T-helper 1 cell treated with Interleukin-12 subunit alpha and Interleukin-12 subunit beta and Interleukin-4 antibody, amounts not matched to agents 30 ng/mL and 1 ng/mL, for 36 hours (primary cell): ENCODE measurements at regions not wholly inside any gene's neighbourhood (a gene's known extent, or its start where the extent isn't known, plus 50 kb on each side); places are given as distances from the start of the nearest gene placed in this dataset.
"Not testable (repeated sequence)": the region's sequence is repeated elsewhere in the genome, so short reads cannot be mapped to it uniquely, and the experiment has no call there.

Experiments used
- intact Hi-C: fragments of 100-400 bp; cut with micrococcal nuclease; formaldehyde crosslinking; loops from one replicate; pipeline ENCODE4 v1.15.1; 2024

DNA sequence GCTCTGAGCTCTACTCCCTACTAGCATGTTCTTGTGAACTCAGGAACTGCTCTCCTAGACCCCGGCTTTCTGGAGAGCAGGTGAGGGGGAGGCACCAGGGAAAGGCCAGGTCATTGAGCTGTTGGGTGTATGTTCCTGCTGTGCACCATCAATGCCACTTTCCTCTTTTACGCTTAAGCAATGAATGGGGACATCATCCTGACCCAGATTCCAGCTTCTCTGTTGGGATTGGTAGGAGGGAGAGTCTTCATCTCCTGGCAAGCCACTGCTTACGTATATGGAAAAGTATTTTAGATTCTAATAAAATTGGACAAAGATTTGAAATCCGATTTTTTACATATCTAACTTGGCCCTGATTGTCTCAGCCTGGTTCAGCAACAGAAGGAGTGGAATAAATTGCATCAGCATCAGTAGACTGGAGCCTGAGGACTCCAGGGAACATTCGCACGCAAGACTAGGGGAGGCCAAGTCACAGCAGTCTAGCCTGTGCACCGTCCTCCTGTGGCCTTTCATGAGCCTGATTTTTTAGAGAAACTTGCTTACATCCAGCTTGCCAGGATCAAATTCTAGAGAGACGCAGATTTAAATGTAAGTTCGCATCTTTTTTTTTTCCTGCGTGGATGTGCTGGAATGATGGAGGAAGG, 439.3 kb downstream of the RPIA start:
- intact Hi-C loops: not testable (repeated sequence)

GRCh38 chr2:89142959-89143358, 451.5 kb downstream of the RPIA start:
- intact Hi-C loops: not testable (repeated sequence)

DNA sequence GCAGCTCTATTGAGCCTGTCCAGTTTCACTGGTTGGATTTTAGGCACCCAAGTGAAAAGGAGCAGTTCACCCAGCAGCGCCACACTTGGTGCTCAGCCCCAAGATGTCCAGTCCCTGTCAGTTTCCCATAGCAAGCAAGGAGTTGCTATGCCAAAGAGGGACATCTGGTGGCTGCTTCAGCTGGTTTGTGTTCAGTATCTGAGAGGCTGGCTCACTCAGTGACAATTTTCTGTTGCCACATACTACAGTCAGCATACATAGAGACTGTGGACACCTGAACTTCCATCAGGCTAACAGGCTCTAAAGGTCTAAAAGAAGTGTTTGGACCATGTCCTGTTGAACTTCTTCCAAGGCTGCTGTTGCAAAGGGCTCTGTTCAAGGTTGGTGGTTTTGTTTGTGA, 453.9 kb downstream of the RPIA start:
- intact Hi-C loops: not testable (repeated sequence)

DNA sequence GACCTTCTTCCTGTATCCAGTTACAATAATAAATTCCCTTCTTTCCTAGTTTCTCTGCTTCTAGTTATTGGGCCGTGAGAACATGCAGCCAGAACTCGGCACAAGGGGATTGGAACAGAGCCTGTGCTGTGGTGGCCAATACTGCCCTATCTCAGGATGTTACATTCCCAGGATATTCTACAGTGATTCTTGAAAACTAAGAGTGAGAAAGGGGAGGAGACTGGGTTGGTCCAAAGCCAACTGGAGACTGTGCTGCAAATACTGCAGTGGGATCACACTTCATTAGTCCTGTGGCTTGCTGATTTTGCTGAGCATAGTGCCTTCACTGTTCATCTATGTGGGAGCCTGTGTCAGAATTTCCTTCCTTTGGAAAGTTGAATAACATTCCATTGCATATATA, 456.8 kb downstream of the RPIA start:
- intact Hi-C loops: not testable (repeated sequence)

DNA sequence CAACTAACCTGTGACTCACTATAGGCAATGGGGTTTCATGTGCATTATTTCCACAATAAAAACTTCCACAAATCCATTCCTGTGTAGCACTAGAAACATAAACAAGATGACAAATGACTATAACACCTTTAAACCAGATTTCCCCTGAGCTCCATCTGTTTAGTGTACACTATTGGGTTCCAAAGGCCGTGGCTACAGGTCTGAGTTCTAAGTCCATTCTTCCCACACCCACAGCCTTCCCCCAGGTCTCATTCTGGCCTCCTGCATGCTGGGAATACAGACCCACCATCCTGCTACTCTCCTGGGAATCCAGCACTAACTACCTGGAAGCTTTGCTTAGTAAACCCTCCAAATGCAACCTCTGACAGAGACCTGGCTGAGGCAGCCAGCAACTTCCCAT, 460.2 kb downstream of the RPIA start:
- intact Hi-C loops: loop anchor here (10.0 kb wide), 1 partner anchor 267 kb away; no protein-coding TSS in a partner anchor

- intact Hi-C loops: loop anchor here (10.0 kb wide), 1 partner anchor 268 kb away; no protein-coding TSS in a partner anchor
Observed at GRCh38 chr2:89152501-89152900, 461.0 kb downstream of the RPIA start.

DNA sequence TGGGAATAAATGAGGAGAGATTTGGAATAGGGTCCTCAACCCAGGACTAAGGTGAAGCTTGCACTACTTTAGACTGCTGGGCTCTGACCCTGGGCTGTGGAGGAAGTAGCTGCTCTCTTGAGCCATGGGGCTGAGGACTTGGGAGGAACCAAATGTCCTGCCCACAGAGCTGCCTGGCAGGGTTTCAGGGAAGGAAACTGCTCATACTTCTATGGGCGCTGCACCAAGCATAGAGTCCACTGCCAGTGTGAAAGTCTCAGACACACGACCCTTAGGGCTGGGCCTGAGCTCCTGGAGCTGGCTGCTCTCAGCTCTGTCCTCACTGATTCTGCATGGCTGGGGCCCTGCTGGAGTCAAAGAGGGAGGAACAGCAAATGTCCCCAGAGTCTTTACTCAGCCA, 461.7 kb downstream of the RPIA start:
- intact Hi-C loops: loop anchor here (10.0 kb wide), 1 partner anchor 268 kb away; no protein-coding TSS in a partner anchor

- intact Hi-C loops: loop anchor here (10.0 kb wide), 1 partner anchor 269 kb away; no protein-coding TSS in a partner anchor
Observed at GRCh38 chr2:89154247-89154682, 462.8 kb downstream of the RPIA start.

DNA sequence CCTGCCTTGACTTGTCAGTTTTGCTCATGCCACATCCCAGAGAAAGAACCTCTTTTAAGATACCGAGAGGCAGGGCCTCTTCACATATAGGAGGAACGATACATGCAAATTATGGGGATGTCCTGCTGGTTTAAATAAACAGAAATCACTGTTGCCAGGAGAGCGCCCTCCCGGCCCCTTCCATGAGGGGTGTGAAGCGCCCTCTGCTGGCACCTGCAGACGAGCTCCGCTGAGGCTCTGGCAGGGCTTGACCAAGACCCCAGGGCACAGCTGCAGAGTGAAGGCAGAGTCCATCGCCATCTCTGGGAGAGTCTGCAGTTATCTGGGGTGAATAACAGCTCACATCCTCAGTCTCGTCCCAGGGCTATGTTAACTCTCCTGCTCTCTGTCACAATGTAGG, 468.8 kb downstream of the RPIA start:
- intact Hi-C loops: not testable (repeated sequence)

DNA sequence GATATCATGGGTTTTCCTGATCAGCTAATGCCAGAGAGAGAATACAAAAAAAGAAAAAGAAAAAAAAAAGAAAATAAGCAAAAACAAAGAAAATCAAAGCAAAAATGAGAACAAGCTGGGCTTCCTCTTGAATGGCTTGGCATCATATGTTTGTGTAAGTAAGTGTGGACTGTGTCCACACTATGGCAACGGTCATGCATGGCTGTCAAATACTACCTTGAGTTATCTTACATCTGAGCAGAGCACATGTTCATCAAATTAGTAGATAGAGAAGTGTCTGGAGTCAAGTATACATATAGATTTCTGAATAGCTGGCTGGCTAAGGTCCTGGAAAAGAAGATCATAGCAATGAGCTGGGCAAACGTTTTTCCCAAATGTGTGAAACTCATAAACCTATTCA, 470.2 kb downstream of the RPIA start:
- intact Hi-C loops: not testable (repeated sequence)

- intact Hi-C loops: not testable (repeated sequence)
Observed at GRCh38 chr2:89170506-89171173, 479.2 kb downstream of the RPIA start.

GRCh38 chr2:89171174-89171519, 479.7 kb downstream of the RPIA start:
- intact Hi-C loops: not testable (repeated sequence)

DNA sequence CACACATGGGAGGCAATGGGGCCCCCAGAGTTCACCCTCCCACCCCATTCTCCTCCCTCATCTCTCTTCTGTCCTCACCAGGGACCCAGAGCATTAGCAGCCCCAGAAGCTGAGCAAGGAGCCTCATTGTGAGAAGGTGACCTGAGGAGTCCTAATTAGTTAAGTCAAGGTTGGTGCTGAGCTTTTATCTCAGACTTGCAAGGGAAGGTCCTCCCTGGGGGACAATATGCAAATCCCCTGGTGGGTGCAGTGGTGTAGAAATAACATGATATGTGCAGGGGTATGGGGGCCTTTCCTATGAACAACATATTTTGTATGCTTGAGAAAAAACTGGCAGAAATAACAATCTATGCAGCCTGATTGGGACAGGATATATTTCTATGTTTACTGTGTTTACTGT, 485.5 kb downstream of the RPIA start:
- intact Hi-C loops: not testable (repeated sequence)

GRCh38 chr2:89182221-89182620, 490.7 kb downstream of the RPIA start:
- intact Hi-C loops: not testable (repeated sequence)

DNA sequence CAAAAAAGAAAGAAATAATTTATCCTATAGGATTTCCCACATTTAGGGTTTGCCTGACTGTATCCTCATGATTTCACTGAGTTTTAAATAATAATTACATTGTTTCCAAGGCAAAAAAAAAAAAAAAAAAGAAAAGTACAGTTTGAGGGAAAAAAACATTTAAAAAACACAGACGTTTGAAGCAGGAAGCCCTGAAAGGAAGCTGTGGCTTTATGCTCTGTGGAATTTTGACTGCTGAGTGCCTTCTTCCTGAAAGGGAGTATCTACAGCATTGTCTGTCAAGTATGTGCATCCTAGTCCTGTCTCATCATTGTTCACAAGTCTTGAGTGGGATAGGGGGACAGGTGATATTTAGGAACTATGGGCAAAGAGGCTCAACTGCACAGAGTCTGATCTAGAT, 493.3 kb downstream of the RPIA start:
- intact Hi-C loops: not testable (repeated sequence)

DNA sequence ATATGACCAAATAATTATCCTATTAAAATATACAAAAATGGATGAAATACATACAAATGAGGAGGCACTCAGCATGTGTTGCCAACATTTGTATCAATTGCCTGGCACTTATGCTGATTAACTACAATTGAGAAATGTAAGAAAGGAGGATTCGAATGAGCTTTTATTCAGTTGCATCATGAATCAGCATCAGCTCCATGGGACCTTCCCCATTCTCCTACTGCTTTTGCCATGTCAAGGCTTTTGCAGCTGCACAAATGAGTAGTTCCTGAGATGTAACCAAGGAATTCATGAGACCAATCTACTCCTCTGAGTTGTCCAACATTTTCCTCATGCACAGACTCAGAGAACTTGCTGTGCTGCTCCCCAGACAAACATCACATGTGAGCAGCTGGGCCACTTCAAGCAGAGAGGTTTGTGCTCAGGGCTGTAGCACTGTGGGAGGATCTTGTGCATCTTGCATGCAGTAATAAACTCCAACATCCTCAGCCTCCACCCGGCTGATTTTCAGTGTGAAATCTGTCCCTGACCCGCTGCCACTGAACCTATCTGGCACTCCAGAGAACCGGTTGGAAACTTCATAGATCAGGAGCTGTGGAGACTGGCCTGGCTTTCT, 504.3 kb downstream of the RPIA start:
- intact Hi-C loops: not testable (repeated sequence)

GRCh38 chr2:89196719-89197118, 505.2 kb downstream of the RPIA start:
- intact Hi-C loops: not testable (repeated sequence)

GRCh38 chr2:89198026-89198425, 506.6 kb downstream of the RPIA start:
- intact Hi-C loops: not testable (repeated sequence)

GRCh38 chr2:89199453-89200246, 508.2 kb downstream of the RPIA start:
- intact Hi-C loops: not testable (repeated sequence)

DNA sequence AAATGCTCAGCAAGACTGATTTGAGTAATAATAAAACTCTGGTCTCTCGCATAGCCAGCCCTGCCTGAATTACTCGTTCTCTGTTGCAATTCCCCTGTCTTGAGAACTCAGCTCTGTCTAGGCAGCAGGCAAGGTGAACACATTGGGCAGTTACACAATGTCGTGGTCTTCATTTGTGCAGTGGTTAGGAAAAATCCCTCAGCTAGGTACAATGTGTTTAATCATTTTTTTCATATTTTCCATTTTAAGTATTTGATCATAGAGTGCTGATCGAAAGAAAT, 508.7 kb downstream of the RPIA start:
- intact Hi-C loops: not testable (repeated sequence)

- intact Hi-C loops: not testable (repeated sequence)
Observed at GRCh38 chr2:89202518-89202917, 511.0 kb downstream of the RPIA start.

- intact Hi-C loops: not testable (repeated sequence)
Observed at GRCh38 chr2:89205153-89205552, 513.7 kb downstream of the RPIA start.
